Neural progenitor cell (in vitro differentiated cells): ENCODE measurements at regions not wholly inside any gene's neighbourhood (a gene's known extent, or its start where the extent isn't known, plus 50 kb on each side); places are given as distances from the start of the nearest gene placed in this dataset.
A peak's percentile ranks its signal among the peaks of the same experiment; 100 is the strongest.

ENCODE experiments used
- DNase-seq: peaks from one replicate; pipeline ENCODE4 v3.0.0-alpha.2; 2016; ENCODE audit warnings: low spot score
- H2AFZ ChIP-seq: fragments of 200-600 bp; sonication (generic); replicated peaks from 2 replicates; pipeline ENCODE4 v1.6.1; 2016; ENCODE audit warnings: antibody characterized with exemption
- H3F3A ChIP-seq: fragments of 200-600 bp; sonication (generic); 2 replicates; pipeline ENCODE4 v1.6.1; 2016; ENCODE audit warnings: antibody characterized with exemption, low read depth
- H3K27ac ChIP-seq: fragments of 200-600 bp; sonication (generic); 2 replicates; pipeline ENCODE4 v1.5.1; 2016; ENCODE audit warnings: mild to moderate bottlenecking
- H3K27me3 ChIP-seq: fragments of 200-600 bp; sonication (generic); 2 replicates; pipeline ENCODE4 v1.6.1; 2016; ENCODE audit warnings: mild to moderate bottlenecking, moderate library complexity
- H3K36me3 ChIP-seq: fragments of 200-600 bp; sonication (generic); 2 replicates; pipeline ENCODE4 v1.5.1; 2016
- H3K4me1 ChIP-seq: fragments of 200-600 bp; sonication (generic); 2 replicates; pipeline ENCODE4 v1.6.1; 2016; ENCODE audit warnings: mixed run types
- H3K4me2 ChIP-seq: fragments of 200-600 bp; sonication (generic); 2 replicates; pipeline ENCODE4 v1.6.1; 2016
- H3K4me3 ChIP-seq: fragments of 200-600 bp; sonication (generic); 2 replicates; pipeline ENCODE4 v1.5.1; 2016
- H3K79me2 ChIP-seq: fragments of 200-600 bp; sonication (generic); 2 replicates; pipeline ENCODE4 v1.6.1; 2016; ENCODE audit warnings: low read depth
- H3K9ac ChIP-seq: fragments of 200-600 bp; sonication (generic); 2 replicates; pipeline ENCODE4 v1.6.1; 2016
- H3K9me3 ChIP-seq: fragments of 200-600 bp; sonication (generic); 2 replicates; pipeline ENCODE4 v1.5.1; 2016; ENCODE audit warnings: low read depth
- H4K20me1 ChIP-seq: fragments of 200-600 bp; sonication (generic); 2 replicates; pipeline ENCODE4 v1.6.1; 2016; ENCODE audit warnings: low read depth
- H3K27ac Mint-ChIP-seq: 3 replicates; pipeline ENCODE4 v1.8.0; 2021; ENCODE audit warnings: mixed read lengths
- H3K27me3 Mint-ChIP-seq: 2 replicates; pipeline ENCODE4 v1.8.0; 2022; ENCODE audit warnings: low read depth, mild to moderate bottlenecking, inconsistent platforms, moderate library complexity, mixed read lengths; ENCODE audit not compliant: insufficient read depth
- H3K36me3 Mint-ChIP-seq: 3 replicates; pipeline ENCODE4 v1.8.0; 2021; ENCODE audit warnings: mixed read lengths
- H3K4me1 Mint-ChIP-seq: 3 replicates; pipeline ENCODE4 v1.8.0; 2021; ENCODE audit warnings: mixed read lengths
- H3K4me3 Mint-ChIP-seq: 3 replicates; pipeline ENCODE4 v1.8.0; 2021; ENCODE audit warnings: mild to moderate bottlenecking, moderate library complexity, mixed read lengths
- H3K9me3 Mint-ChIP-seq: 3 replicates; pipeline ENCODE4 v1.8.0; 2020; ENCODE audit warnings: mixed read lengths
- EZH2 ChIP-seq: fragments of 200-600 bp; sonication (generic); IDR thresholded peaks from 2 replicates; pipeline ENCODE4 v1.6.1; 2017; ENCODE audit warnings: antibody characterized with exemption, mild to moderate bottlenecking, moderate library complexity
- EZH2phosphoT487 ChIP-seq: fragments of 200-600 bp; sonication (generic); IDR thresholded peaks from 2 replicates; pipeline ENCODE4 v1.6.1; 2017; ENCODE audit warnings: antibody characterized with exemption
- TF ChIP-seq, protein P1 (sequence below): fragments of 200-600 bp; sonication (generic); IDR thresholded peaks from 2 replicates; pipeline ENCODE4 v1.5.1; 2017; ENCODE audit warnings: antibody characterized with exemption, mild to moderate bottlenecking

DNA sequence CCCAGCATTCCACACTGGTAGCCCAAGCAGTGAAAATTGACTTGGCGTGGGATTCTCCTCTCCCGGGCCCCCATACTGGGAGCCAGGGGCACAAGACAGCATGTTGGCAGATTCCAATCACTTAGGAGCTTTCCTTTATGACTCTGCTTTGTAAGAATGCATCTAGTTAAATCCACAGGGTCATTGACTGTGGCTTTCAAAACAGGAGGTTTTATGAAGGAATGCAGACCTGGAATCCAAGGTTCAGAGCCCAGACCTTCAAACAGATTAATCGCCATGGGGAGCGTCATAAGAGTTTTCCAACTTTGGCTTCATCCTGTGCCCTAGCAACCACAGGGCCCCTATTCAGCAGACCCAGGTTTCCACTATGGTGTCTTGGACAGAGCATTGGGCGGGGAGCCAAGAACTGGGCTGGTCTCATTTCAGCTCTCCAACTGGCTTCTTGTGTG lies 76.4 kb upstream of the RMST start:
- H3K36me3 Mint-ChIP-seq, result peaks cover 28% of the 10 kb centered on the region
- TF ChIP-seq, protein P1, sequence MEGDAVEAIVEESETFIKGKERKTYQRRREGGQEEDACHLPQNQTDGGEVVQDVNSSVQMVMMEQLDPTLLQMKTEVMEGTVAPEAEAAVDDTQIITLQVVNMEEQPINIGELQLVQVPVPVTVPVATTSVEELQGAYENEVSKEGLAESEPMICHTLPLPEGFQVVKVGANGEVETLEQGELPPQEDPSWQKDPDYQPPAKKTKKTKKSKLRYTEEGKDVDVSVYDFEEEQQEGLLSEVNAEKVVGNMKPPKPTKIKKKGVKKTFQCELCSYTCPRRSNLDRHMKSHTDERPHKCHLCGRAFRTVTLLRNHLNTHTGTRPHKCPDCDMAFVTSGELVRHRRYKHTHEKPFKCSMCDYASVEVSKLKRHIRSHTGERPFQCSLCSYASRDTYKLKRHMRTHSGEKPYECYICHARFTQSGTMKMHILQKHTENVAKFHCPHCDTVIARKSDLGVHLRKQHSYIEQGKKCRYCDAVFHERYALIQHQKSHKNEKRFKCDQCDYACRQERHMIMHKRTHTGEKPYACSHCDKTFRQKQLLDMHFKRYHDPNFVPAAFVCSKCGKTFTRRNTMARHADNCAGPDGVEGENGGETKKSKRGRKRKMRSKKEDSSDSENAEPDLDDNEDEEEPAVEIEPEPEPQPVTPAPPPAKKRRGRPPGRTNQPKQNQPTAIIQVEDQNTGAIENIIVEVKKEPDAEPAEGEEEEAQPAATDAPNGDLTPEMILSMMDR, result no peak
- no peak for TF ChIP-seq EZH2phosphoT487
- TF ChIP-seq EZH2, result no peak
- Histone ChIP-seq H3F3A (no peaks in the 10 kb centered on the region), H3K4me2 (no peak overlapping the region), H3K9ac (no peak overlapping the region), H3K4me1 (peaks cover 6% of the 10 kb centered on the region), H3K79me2 (no peaks in the 10 kb centered on the region), H3K36me3 (no peaks in the 10 kb centered on the region), H2AFZ (no peak overlapping the region), H4K20me1 (no peaks in the 10 kb centered on the region), H3K27me3 (no peaks in the 10 kb centered on the region), H3K27ac (no peak overlapping the region), H3K4me3 (no peak overlapping the region), H3K9me3 (no peaks in the 10 kb centered on the region)
- DNase-seq, result peak; percentile 26
- H3K27ac Mint-ChIP-seq, result peak overlapping the region; percentile 99
- peaks cover 23% of the 10 kb centered on the region for H3K9me3 Mint-ChIP-seq
- H3K27me3 Mint-ChIP-seq, result peaks cover 5% of the 10 kb centered on the region
- peaks cover 53% of the 10 kb centered on the region for H3K4me1 Mint-ChIP-seq
- peak overlapping the region; percentile 79 for H3K4me3 Mint-ChIP-seq

DNA sequence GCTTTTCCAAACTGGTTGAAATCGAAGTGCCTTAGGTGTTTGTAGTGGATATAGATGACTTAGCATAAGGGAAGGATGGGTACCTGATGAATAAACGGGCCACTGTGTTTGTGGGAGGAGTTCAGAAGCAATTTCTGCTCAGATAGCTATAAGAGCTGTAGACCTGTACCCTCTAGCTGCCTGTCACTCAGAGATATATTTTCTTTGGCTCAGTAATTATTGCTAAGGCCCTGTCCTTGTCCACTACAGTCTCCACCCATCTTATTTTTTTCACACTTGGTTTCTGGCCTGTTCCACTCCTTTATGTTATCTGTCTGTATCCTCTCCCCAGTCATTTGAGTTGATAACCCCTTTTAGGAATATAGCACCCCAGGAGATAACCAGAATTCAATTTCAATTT lies 74.8 kb upstream of the RMST start:
- peaks cover 11% of the 10 kb centered on the region for H3K9me3 Mint-ChIP-seq
- H3K4me3 ChIP-seq, result no peak overlapping the region
- no peak overlapping the region for H3K4me2 ChIP-seq
- H2AFZ ChIP-seq, result no peak overlapping the region
- H3K27me3 Mint-ChIP-seq, result peaks cover 4% of the 10 kb centered on the region
- H3K4me1 Mint-ChIP-seq, result peaks cover 64% of the 10 kb centered on the region
- H3K36me3 ChIP-seq, result no peaks in the 10 kb centered on the region
- no peak for TF ChIP-seq EZH2phosphoT487
- TF ChIP-seq, protein P1, result no peak
- no peak for TF ChIP-seq EZH2
- no peaks in the 10 kb centered on the region for H3K79me2 ChIP-seq
- no peaks in the 10 kb centered on the region for H4K20me1 ChIP-seq
- no peak overlapping the region for H3K9ac ChIP-seq
- H3K27ac Mint-ChIP-seq, result peak overlapping the region; percentile 52
- peaks cover 11% of the 10 kb centered on the region for H3K4me1 ChIP-seq
- no peak overlapping the region for H3K27ac ChIP-seq
- H3K4me3 Mint-ChIP-seq, result peak overlapping the region; percentile 63
- H3K9me3 ChIP-seq, result no peaks in the 10 kb centered on the region
- no peaks in the 10 kb centered on the region for H3F3A ChIP-seq
- H3K27me3 ChIP-seq, result no peaks in the 10 kb centered on the region
- DNase-seq, result no peak
- peaks cover 27% of the 10 kb centered on the region for H3K36me3 Mint-ChIP-seq

DNA sequence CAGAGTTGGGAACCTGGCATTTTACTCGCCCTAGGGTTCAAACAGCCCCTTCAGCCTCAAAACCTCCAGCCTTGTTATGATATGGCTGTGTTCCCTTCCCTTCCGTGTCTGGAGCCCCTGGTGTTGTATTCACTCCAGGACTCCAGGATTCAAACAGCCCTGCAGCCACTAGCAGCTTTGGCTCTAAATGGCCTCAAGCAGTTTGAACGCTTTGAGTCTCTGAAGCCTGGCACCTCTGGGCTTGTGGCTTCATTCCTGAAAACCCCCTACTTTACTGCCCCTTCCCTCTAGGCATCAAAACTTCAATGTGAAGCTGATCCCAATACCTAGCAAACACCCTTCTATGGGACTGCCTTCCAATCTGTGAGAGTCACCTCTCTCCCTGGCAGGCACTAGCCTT lies 67.9 kb upstream of the RMST start:
- peaks cover 69% of the 10 kb centered on the region for H3K4me1 Mint-ChIP-seq
- H3K4me3 ChIP-seq, result no peak overlapping the region
- H3K79me2 ChIP-seq, result no peaks in the 10 kb centered on the region
- no peak overlapping the region for H3K27ac ChIP-seq
- H3F3A ChIP-seq, result peaks cover 29% of the 10 kb centered on the region
- H3K27me3 ChIP-seq, result no peaks in the 10 kb centered on the region
- H3K9me3 ChIP-seq, result no peaks in the 10 kb centered on the region
- peaks cover 34% of the 10 kb centered on the region for H3K4me1 ChIP-seq
- TF ChIP-seq EZH2phosphoT487 (no peak), EZH2 (no peak)
- TF ChIP-seq, protein P1, result no peak
- H3K4me3 Mint-ChIP-seq, result no peak overlapping the region
- no peaks in the 10 kb centered on the region for H3K36me3 ChIP-seq
- H3K9ac ChIP-seq, result no peak overlapping the region
- no peaks in the 10 kb centered on the region for H4K20me1 ChIP-seq
- no peak overlapping the region for H3K4me2 ChIP-seq
- peak overlapping the region; percentile 88 for H3K27ac Mint-ChIP-seq
- no peak for DNase-seq
- H2AFZ ChIP-seq, result peak overlapping the region; percentile 76
- H3K9me3 Mint-ChIP-seq, result peaks cover 22% of the 10 kb centered on the region
- peaks cover 10% of the 10 kb centered on the region for H3K27me3 Mint-ChIP-seq
- peaks cover 33% of the 10 kb centered on the region for H3K36me3 Mint-ChIP-seq
